HG03103 (cell line): ENCODE measurements at regions not wholly inside any gene's neighbourhood (a gene's known extent, or its start where the extent isn't known, plus 50 kb on each side); places are given as distances from the start of the nearest gene placed in this dataset.

Experiments
- ATAC-seq: cut with Tn5 transposase; IDR thresholded peaks from one replicate; pipeline ENCODE4 v1.9.1; 2021; ENCODE audit warnings: low read depth; ENCODE audit not compliant: unreplicated experiment

GRCh38 chr17:79524213-79525187, 86.4 kb downstream of the RBFOX3 start:
- ATAC-seq: no peak

- no peak for ATAC-seq
Measured at GRCh38 chr17:79522414-79522813, 88.4 kb downstream of the RBFOX3 start.

GRCh38 chr17:79521225-79521624, 89.6 kb downstream of the RBFOX3 start:
- ATAC-seq: no peak

- ATAC-seq: no peak
Measured at GRCh38 chr17:79520167-79521165, 90.4 kb downstream of the RBFOX3 start.

GRCh38 chr17:79519601-79520000, 91.2 kb downstream of the RBFOX3 start:
- ATAC-seq: no peak

GRCh38 chr17:79518585-79519523, 92.0 kb downstream of the RBFOX3 start:
- no peak for ATAC-seq

- ATAC-seq: no peak
Measured at GRCh38 chr17:79517827-79518584, 92.8 kb downstream of the RBFOX3 start.

- ATAC-seq: no peak
Measured at GRCh38 chr17:79515646-79516571, 94.9 kb downstream of the RBFOX3 start.

- no peak for ATAC-seq
Measured at GRCh38 chr17:79515110-79515509, 95.7 kb downstream of the RBFOX3 start.

GRCh38 chr17:79513820-79514535, 96.9 kb downstream of the RBFOX3 start:
- ATAC-seq: no peak

- no peak for ATAC-seq
Measured at GRCh38 chr17:79513206-79513605, 97.6 kb downstream of the RBFOX3 start.

- no peak for ATAC-seq
Measured at GRCh38 chr17:79511471-79511870, 99.4 kb downstream of the RBFOX3 start.

- ATAC-seq: no peak
Measured at GRCh38 chr17:79510071-79510470, 100.8 kb downstream of the RBFOX3 start.

GRCh38 chr17:79509490-79509889, 101.4 kb downstream of the RBFOX3 start:
- ATAC-seq: no peak

- ATAC-seq: no peak
Measured at GRCh38 chr17:79509008-79509407, 101.8 kb downstream of the RBFOX3 start.

- no peak for ATAC-seq
Measured at GRCh38 chr17:79508291-79508716, 102.5 kb downstream of the RBFOX3 start.

GRCh38 chr17:79506955-79507354, 103.9 kb downstream of the RBFOX3 start:
- no peak for ATAC-seq
